ENCODE measurements at regions not wholly inside any gene's neighbourhood (a gene's known extent, or its start where the extent isn't known, plus 50 kb on each side); places are given as distances from the start of the nearest gene placed in this dataset.

- Histone ChIP-seq H3K36me3 (ENCODE audit: control insufficient read depth, insufficient read depth, low read length) (no peaks in the 10 kb centered on the region), H3K4me3 (ENCODE audit: low read depth in 2 of 2, low read length in 2 of 2) (no peak overlapping the region), H3K4me1 (ENCODE audit: control insufficient read depth, insufficient read depth, low read length) (no peaks in the 10 kb centered on the region), H3K27me3 (ENCODE audit: control insufficient read depth, insufficient read depth, low read length) (no peaks in the 10 kb centered on the region), H3K27ac (ENCODE audit: low read length) (no peak overlapping the region), H3K9me3 (ENCODE audit: control insufficient read depth, insufficient read depth, low read depth, low read length) (peaks cover 2% of the 10 kb centered on the region; the same call in 1 of the 2 replicates)
- in situ Hi-C loops (cut with HindIII; ENCODE audit: low pct_unique_long_range_greater_than_20kb, low sequenced_read_pairs), result no loop called here
- intact Hi-C loops (cut with micrococcal nuclease; ENCODE audit: unreplicated experiment), result no loop called here
- DNase-seq (ENCODE audit: low read depth, low spot score) (no peak), ATAC-seq (no peak)
- BruUV-seq (replicated peaks), result no TSS peak
- ChIA-PET POLR2A (no interaction called here), CTCF (no interaction called here)
- TF ChIP-seq TCF7L2 (IDR thresholded peaks at IDR 0.05; ENCODE audit: low read depth, low read length), result no peak
- TF ChIP-seq POLR2AphosphoS5 (IDR thresholded peaks at IDR 0.05; ENCODE audit: low read depth, low read length), result no peak
- no peak for TF ChIP-seq SIN3A (IDR thresholded peaks at IDR 0.05; ENCODE audit: borderline replicate concordance, insufficient read depth, low read depth, low read length)
- TF ChIP-seq, protein P1, sequence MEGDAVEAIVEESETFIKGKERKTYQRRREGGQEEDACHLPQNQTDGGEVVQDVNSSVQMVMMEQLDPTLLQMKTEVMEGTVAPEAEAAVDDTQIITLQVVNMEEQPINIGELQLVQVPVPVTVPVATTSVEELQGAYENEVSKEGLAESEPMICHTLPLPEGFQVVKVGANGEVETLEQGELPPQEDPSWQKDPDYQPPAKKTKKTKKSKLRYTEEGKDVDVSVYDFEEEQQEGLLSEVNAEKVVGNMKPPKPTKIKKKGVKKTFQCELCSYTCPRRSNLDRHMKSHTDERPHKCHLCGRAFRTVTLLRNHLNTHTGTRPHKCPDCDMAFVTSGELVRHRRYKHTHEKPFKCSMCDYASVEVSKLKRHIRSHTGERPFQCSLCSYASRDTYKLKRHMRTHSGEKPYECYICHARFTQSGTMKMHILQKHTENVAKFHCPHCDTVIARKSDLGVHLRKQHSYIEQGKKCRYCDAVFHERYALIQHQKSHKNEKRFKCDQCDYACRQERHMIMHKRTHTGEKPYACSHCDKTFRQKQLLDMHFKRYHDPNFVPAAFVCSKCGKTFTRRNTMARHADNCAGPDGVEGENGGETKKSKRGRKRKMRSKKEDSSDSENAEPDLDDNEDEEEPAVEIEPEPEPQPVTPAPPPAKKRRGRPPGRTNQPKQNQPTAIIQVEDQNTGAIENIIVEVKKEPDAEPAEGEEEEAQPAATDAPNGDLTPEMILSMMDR (IDR thresholded peaks at IDR 0.05), result no peak
- TF ChIP-seq REST (IDR thresholded peaks at IDR 0.05; ENCODE audit: insufficient read depth in 1 of 2, low read depth in 2 of 2, low read length in 1 of 2), result no peak
Measured at GRCh38 chr2:180570864-180571263, 409.5 kb upstream of the UBE2E3 start.

DNA sequence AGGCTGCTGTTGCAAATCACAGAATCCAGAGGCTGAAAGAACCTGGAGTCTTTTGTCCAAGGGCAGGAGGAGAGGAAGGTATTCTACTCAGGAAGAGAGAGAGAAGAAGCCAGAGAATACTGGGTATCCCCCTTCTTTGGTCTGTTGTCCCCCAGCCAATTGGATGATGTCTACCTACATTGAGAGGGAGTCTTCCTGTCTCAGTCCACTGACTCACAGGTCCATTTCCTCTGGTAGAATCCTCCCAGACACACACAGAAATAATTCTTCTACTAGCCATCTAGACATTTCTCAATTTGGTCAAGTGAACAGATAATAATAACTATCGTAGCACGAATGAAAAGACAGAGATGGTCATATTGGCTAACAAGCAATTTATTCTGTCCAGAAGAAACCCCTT is 416.4 kb upstream of the UBE2E3 start:
- in situ Hi-C loops (cut with HindIII; ENCODE audit: low pct_unique_long_range_greater_than_20kb, low sequenced_read_pairs) (no loop called here), intact Hi-C loops (cut with micrococcal nuclease; ENCODE audit: unreplicated experiment) (no loop called here)
- BruUV-seq (replicated peaks), result no TSS peak
- DNase-seq (ENCODE audit: low read depth, low spot score) (no peak), ATAC-seq (no peak)
- H3K4me1 ChIP-seq (ENCODE audit: control insufficient read depth, insufficient read depth, low read length), result no peaks in the 10 kb centered on the region
- CTCF ChIA-PET, result no interaction called here
- H3K27me3 ChIP-seq (ENCODE audit: control insufficient read depth, insufficient read depth, low read length), result no peaks in the 10 kb centered on the region
- no peak overlapping the region for H3K27ac ChIP-seq (ENCODE audit: low read length)
- H3K9me3 ChIP-seq (ENCODE audit: control insufficient read depth, insufficient read depth, low read depth, low read length), result no peaks in the 10 kb centered on the region
- TF ChIP-seq, protein P1 (IDR thresholded peaks at IDR 0.05), result no peak
- TF ChIP-seq POLR2AphosphoS5 (IDR thresholded peaks at IDR 0.05; ENCODE audit: low read depth, low read length), result no peak
- TF ChIP-seq SIN3A (IDR thresholded peaks at IDR 0.05; ENCODE audit: borderline replicate concordance, insufficient read depth, low read depth, low read length), result no peak
- TF ChIP-seq REST (IDR thresholded peaks at IDR 0.05; ENCODE audit: insufficient read depth in 1 of 2, low read depth in 2 of 2, low read length in 1 of 2), result no peak
- TF ChIP-seq TCF7L2 (IDR thresholded peaks at IDR 0.05; ENCODE audit: low read depth, low read length), result no peak
- no peaks in the 10 kb centered on the region for H3K36me3 ChIP-seq (ENCODE audit: control insufficient read depth, insufficient read depth, low read length)
- POLR2A ChIA-PET, result no interaction called here
- no peak overlapping the region for H3K4me3 ChIP-seq (ENCODE audit: low read depth in 2 of 2, low read length in 2 of 2)
